SW480 (cell line): ENCODE measurements at regions not wholly inside any gene's neighbourhood (a gene's known extent, or its start where the extent isn't known, plus 50 kb on each side); places are given as distances from the start of the nearest gene placed in this dataset.
"Not testable (repeated sequence)": the region's sequence is repeated elsewhere in the genome, so short reads cannot be mapped to it uniquely, and the experiment has no call there.

Experiments used
- DNase-seq: peaks from one replicate; pipeline ENCODE4 v3.0.0-alpha.2; 2016; ENCODE audit warnings: low spot score

DNA sequence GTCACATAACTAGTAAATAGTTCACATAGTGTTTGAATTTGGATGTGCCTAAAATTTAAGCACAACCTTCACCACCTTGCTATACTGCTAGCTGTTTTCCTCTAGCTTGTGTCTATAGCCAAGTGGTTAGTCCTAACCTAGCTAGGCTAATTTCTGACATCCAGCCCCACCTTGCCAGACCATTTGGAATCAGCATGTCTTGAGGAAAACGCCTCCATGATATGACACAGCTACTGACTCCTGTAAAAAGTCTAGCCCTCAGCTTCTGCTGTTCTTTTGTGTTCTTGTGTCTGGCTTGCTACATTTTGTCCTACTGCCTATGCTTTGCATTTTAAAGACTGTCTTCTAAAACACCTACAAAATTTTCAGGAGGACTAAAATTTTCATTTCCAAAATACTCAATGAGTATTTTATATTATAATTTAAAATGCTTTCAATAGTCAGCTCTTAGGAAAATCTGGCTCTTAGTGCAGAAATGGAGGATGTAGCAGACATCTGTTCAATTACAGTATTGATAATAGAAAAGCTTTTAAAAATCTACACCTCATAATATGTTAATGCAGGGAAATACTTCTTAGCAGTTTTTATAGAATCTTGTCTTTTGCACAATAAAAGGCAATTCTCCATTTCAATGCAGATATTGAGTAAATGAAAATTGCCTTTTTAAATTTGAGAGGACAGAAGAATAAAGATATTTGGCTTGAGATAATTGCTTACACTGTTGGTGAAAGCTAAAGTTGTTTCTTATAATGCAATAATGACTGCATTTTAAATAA lies 160.8 kb upstream of the APP start:
- no peak for DNase-seq

GRCh38 chr21:26320596-26320995 lies 150.0 kb upstream of the APP start:
- no peak for DNase-seq

DNA sequence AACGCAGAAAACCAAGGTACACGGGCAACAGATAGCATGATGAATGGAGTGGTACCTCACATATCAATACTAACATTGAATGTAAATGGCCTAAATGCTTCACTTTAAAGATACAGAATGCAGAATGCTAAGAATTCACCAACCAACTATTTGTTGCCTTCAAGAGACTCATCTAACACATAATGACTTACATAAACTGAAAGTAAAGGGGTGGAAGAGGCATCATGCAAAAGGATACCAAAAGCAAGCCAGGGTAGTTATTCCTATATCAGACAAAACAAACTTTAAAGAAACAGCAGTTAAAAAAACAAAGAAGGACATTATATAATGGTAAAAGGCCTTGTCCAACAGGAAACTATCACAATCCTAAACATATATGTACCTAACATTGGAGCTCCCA lies 137.1 kb upstream of the APP start:
- no peak for DNase-seq

DNA sequence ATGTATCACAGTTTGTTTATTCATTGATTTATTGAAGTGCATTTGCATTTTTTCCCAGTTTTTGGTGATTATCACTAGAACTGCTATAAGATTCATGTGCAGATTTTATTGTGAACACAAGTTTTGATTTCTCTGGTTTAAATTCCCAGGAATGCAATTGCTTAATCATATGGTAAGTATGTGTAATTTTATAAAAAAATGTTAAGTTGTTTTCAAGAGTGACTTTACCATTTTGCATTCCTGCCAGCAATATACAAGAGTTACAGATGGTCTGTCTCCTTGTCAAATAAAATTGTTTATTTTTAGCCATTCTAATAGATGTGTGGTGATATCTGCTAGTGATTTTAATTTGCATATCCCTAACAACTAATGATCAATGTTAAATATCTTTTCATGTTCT lies 127.3 kb upstream of the APP start:
- no peak for DNase-seq

DNA sequence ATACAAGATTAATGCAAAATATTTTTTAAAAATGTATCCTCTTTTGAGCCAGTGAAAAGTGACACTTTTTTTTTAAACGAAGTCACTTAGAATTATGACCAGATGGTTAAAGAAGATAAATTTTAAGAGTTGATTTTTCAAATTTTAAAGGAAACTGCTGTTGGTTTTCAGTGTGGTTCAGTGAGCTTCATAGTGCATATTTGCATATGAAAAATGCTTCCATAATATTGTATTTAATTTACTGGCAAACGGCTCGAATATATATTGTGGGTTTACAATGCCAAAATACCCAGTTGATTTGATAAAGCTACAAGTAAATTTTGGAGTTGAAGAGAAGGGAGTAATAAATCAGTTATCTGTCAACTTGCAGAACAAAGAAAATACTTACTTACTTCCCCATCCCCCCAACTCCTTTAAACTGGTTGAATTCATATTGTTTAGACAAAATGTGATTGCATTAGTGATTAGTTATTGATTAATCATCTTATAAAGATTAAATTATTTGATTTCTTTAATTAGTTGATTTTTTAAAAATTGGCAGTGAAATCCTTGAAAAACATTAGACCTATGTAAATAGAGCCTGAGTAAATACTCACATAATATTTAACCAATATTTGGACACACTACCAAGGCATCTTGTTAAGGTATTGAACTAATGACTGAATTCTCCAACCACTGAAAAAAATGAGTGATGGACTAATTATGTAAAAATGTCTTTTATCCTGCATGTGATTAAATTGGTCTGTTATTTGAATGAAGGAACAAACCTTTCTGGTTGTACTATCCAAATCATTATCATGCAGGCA lies 122.8 kb upstream of the APP start:
- DNase-seq, result no peak

DNA sequence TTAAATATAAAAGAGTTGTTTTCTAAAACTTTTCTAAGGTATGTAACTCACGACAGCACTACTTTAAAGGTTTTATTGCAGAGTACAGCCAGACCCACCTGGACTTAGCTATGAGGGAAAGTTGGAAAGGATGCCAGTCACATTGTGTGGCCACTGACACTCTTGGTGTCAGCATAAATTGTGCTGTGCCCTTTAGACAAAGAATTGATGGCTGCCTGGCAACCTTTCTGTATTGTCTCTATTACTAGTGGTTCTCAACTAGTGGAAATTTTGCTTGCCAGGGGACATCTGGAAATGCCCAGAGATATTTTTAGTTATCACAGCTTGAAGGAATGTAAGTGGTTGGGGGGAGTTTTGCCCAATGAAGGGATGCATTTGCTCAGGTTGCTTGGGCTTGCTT lies 117.5 kb upstream of the APP start:
- DNase-seq, result no peak

GRCh38 chr21:26284531-26284930 lies 114.0 kb upstream of the APP start:
- DNase-seq, result no peak

GRCh38 chr21:26282058-26282457 lies 111.5 kb upstream of the APP start:
- no peak for DNase-seq

DNA sequence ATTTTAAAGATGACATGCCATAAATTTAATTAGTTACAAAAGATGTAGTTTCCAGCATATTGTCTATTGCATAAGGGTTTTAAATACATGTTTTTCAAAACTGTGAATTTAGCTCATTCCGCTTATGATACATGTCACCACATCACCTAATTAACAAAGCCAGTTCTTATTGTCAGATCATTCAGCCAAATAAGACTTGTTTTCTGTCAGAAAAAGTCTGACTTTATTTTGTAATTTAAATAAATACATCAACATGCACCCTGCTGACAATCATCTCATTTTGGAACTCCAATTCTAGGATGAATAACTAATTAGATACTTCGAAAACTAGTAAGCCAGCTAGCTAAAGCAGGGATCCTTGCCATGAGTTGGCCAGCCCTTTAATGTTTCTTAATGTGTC lies 110.9 kb upstream of the APP start:
- no peak for DNase-seq

DNA sequence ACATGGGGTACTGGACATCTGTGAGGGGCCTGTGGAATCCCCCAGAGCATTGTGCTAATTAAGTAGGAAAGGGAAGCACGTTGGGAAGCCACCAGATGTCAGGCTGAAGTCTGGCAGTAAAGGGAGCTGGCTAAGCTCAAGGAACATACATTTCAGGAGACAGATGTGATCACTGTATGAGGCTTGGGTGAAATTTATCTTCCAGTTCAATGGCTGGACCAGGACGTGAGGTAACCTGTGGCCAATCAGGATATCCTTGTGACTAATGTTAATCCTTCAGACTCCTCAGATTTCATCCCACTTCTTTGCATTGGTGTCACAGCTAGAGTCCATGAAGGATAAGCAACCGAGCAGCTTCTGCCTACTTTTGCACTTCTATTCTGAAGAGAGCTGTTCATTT lies 110.2 kb upstream of the APP start:
- no peak for DNase-seq

GRCh38 chr21:26280148-26280547 lies 109.6 kb upstream of the APP start:
- DNase-seq, result no peak

GRCh38 chr21:26275801-26276200 lies 105.2 kb upstream of the APP start:
- no peak for DNase-seq

- no peak for DNase-seq
Observed at GRCh38 chr21:26273686-26274313, 103.2 kb upstream of the APP start.

DNA sequence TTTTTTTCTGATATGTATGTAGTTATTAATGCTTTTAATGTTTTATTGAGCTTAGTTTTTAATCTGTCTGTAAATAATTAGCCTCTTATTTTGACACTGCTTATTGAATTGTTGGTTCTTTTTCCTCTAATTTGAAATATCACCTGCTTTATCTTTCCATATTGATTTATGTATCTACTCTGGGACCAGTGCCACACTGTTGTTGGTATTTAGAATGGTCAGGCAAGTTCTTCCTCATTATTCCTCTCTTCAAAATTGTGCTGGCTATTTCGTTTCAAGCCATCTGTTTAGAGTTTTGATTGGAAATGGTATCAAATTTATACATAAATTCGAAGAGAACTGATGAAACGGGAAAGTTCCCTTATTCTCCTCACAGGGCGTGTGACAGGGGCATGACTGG lies 96.8 kb upstream of the APP start:
- no peak for DNase-seq

DNA sequence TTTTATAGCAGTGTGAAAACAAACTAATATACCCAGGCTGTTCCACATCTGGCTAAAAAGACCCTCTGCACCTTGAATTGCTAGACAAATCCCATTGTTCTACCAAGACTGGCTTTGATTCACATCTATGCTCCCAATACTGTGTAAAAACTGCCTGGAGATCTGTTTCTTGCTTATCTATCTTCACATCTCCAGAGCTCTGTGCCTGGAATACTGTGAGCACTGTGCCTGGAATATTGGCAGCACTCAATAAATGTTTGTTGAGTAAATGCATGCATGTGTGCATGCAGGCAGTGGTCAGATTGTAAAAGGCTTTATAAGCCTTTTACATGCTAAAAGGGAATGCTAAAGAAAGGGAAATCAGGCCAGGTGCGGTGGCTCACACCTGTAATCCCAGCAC lies 75.5 kb upstream of the APP start:
- no peak for DNase-seq

- DNase-seq, result no peak
Observed at GRCh38 chr21:26245428-26245827, 74.9 kb upstream of the APP start.

DNA sequence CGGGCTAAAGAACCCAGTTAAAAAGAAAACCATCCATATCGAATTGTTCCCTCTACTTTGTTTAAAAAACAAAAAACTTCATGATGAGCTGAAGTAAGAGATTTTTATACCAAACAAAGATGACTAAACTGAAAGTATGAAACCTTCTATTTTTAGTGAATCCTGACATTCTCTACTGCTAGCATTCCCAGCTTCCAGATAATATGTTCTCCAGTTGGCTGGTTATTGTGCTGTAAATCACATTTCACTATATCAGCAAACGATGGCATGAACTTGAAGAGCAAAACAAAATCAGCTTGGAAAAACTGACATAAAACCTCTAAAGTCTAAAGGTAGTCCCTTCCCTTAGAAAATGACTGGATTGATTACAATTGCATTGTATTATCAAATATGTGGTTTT lies 68.1 kb upstream of the APP start:
- DNase-seq, result no peak

DNA sequence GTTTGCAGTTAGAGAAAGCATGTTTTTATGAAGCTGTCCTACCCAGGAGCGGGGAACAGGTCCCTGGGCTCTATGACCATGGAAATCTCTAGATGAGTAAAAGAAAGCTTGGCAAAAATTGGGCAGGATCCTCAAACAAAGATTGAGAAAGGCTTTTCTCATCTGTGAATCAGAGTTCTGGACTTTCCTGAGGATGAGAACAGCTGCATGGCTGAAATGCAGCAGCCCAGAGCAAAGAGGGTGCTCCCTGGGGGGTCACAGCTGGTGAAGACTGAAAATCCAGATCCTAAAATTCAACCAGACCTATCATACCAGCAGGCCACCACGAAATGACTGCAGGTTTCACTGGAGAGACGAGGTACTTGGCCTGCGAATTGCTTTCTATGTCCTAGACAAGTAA lies 65.7 kb upstream of the APP start:
- no peak for DNase-seq

GRCh38 chr21:26233297-26233696 lies 62.7 kb upstream of the APP start:
- not testable (repeated sequence) for DNase-seq

DNA sequence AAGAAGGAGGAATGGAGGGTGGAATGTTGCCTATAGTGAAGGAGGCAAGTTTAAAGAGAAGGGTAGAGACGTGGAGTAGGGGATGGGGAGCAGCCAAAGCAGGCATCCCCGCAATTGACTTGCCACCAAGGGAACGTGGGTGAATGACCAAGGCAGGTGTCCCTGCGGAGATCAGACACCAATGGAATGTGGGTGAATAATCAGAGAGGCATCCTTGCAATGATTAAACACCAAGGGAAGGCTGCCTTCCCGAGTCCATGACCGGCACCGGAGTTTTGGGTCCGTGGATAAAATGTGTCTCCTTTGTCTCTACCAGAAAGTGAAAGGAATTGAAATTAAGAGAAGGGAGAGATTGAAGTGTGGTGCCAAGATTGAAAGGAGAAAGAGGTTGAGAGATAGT lies 61.9 kb upstream of the APP start:
- DNase-seq, result not testable (repeated sequence)

- no peak for DNase-seq
Observed at GRCh38 chr21:26227130-26227529, 56.6 kb upstream of the APP start.

DNA sequence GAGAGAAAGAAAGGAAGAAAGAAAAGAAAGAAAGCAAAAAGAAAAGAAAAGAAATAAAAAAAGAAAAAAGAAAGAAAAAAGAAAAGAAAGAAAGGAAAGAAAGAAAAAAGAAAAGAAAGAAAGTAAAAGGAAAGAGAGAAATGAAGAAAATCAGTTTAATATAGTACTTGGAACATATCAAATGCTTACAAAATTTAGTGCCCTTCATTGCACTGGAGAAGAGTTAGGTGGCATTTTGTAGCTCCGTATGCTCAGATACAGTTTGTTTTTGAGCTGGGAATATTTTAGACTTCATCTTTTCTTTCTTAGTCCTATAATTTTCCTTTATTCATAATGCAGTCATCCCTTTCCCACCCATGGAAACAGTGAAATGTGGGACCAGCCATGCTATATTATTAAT lies 56.2 kb upstream of the APP start:
- DNase-seq, result no peak

- no peak for DNase-seq
Observed at GRCh38 chr21:26225046-26225445, 54.5 kb upstream of the APP start.
